Gastroesophageal sphincter (tissue), 4 donors: ENCODE measurements at regions not wholly inside any gene's neighbourhood (a gene's known extent, or its start where the extent isn't known, plus 50 kb on each side); places are given as distances from the start of the nearest gene placed in this dataset.

Source experiments
- ATAC-seq: fragments of 150-250 bp; one replicate; pipeline ENCODE4 v1.9.1; 2016; ENCODE audit warnings: mild to moderate bottlenecking, moderate library complexity
- H3K27ac ChIP-seq, 4 donors: fragments of 200-600 bp; sonication (generic) in 3 of 4; 1 replicate in 3 of 4; 2 replicates in 1 of 4; pipeline ENCODE4 v1.5.1; 2016 to 2019
- H3K27me3 ChIP-seq: fragments of 200-600 bp; sonication (generic); one replicate; pipeline ENCODE4 v1.5.1; 2019
- H3K36me3 ChIP-seq, 2 donors: fragments of 200-600 bp; sonication (generic); one replicate each; pipeline ENCODE4 v1.5.1; 2019; ENCODE audit warnings: control low read depth in 1 of 2
- H3K4me1 ChIP-seq, 3 donors: fragments of 200-600 bp; sonication (generic); 1 replicate in 2 of 3; 2 replicates in 1 of 3; pipeline ENCODE4 v1.5.1; 2016 to 2019; ENCODE audit warnings: control low read depth in 2 of 3
- H3K4me3 ChIP-seq, 2 donors: fragments of 200-600 bp; sonication (generic); one replicate each; pipeline ENCODE4 v1.5.1; 2019; ENCODE audit warnings: mild to moderate bottlenecking in 1 of 2, moderate library complexity in 1 of 2
- H3K9me3 ChIP-seq, 3 donors: fragments of 200-600 bp; sonication (generic); one replicate each; pipeline ENCODE4 v1.5.1; 2017 to 2019; ENCODE audit warnings: control low read depth in 2 of 3
- EP300 ChIP-seq: sonication (generic); formaldehyde crosslinking; IDR thresholded peaks from one replicate; pipeline ENCODE4 v1.6.1; 2017; ENCODE audit warnings: antibody characterized with exemption, mild to moderate bottlenecking
- POLR2A ChIP-seq, 2 donors: fragments of 450-650 bp; IDR thresholded peaks; one replicate each; pipeline ENCODE4 v1.6.1; 2017; ENCODE audit warnings: antibody characterized with exemption in 2 of 2, mild to moderate bottlenecking in 2 of 2, moderate library complexity in 1 of 2
- POLR2AphosphoS5 ChIP-seq: sonication (generic); formaldehyde crosslinking; IDR thresholded peaks from one replicate; pipeline ENCODE4 v1.6.1; 2017; ENCODE audit warnings: antibody characterized with exemption
- WGBS, 2 donors: methylation state at CpG; one replicate each; pipeline ENCODE4 v1.1.5; 2018; ENCODE audit warnings: low coverage in 1 of 2; 5-methylcytosine and 5-hydroxymethylcytosine counted together
- TF ChIP-seq, protein P1 (sequence below), 4 experiments: fragments of 200-600 bp in 2 of 4; fragments of 450-650 bp in 2 of 4; sonication (generic) in 1 of 4; IDR thresholded peaks; one replicate each; pipeline ENCODE4 v1.5.1; 2017 to 2019; ENCODE audit warnings: antibody characterized with exemption in 4 of 4, mild to moderate bottlenecking in 2 of 4, moderate library complexity in 2 of 4

GRCh38 chr2:195364015-195364965 is 292.7 kb upstream of the SLC39A10 start:
- no peaks in the 10 kb centered on the region for H3K9me3 ChIP-seq
- no peak for ATAC-seq
- peaks cover 0 to 2% (median 0%) of the 10 kb centered on the region in 3 donors for H3K4me1 ChIP-seq
- no peaks in the 10 kb centered on the region for H3K36me3 ChIP-seq
- no peak overlapping the region for H3K27ac ChIP-seq
- 50 to 60% methylated on average over 4 to 5 of the region's 5 CpGs for WGBS, 2 donors
- TF ChIP-seq POLR2A (IDR thresholded peaks at IDR 0.05) (no peak), EP300 (no peak), POLR2AphosphoS5 (no peak)
- TF ChIP-seq, protein P1, sequence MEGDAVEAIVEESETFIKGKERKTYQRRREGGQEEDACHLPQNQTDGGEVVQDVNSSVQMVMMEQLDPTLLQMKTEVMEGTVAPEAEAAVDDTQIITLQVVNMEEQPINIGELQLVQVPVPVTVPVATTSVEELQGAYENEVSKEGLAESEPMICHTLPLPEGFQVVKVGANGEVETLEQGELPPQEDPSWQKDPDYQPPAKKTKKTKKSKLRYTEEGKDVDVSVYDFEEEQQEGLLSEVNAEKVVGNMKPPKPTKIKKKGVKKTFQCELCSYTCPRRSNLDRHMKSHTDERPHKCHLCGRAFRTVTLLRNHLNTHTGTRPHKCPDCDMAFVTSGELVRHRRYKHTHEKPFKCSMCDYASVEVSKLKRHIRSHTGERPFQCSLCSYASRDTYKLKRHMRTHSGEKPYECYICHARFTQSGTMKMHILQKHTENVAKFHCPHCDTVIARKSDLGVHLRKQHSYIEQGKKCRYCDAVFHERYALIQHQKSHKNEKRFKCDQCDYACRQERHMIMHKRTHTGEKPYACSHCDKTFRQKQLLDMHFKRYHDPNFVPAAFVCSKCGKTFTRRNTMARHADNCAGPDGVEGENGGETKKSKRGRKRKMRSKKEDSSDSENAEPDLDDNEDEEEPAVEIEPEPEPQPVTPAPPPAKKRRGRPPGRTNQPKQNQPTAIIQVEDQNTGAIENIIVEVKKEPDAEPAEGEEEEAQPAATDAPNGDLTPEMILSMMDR (IDR thresholded peaks at IDR 0.05) = no peak
- H3K4me3 ChIP-seq = no peak overlapping the region
- H3K27me3 ChIP-seq = no peaks in the 10 kb centered on the region

GRCh38 chr2:195363496-195363895 is 293.5 kb upstream of the SLC39A10 start:
- H3K9me3 ChIP-seq = no peaks in the 10 kb centered on the region
- no peak overlapping the region for H3K27ac ChIP-seq
- ATAC-seq = no peak
- H3K4me1 ChIP-seq = peaks cover 0 to 4% (median 2%) of the 10 kb centered on the region in 3 donors
- TF ChIP-seq, protein P1 (IDR thresholded peaks at IDR 0.05) = no peak
- no peak for TF ChIP-seq POLR2A (IDR thresholded peaks at IDR 0.05)
- no peak for TF ChIP-seq POLR2AphosphoS5
- TF ChIP-seq EP300 = no peak
- H3K4me3 ChIP-seq = no peak overlapping the region
- no peaks in the 10 kb centered on the region for H3K36me3 ChIP-seq
- 85 to 89% methylated on average over 1 of the region's 1 CpG for WGBS, 2 donors
- no peaks in the 10 kb centered on the region for H3K27me3 ChIP-seq

- WGBS, 2 donors = 39 to 80% methylated on average over 1 of the region's 1 CpG
- no peak for ATAC-seq
- H3K9me3 ChIP-seq = peaks cover 0 to 7% (median 0%) of the 10 kb centered on the region in 3 donors
These were observed 296.8 kb upstream of the SLC39A10 start for GRCh38 chr2:195360242-195360641.

GRCh38 chr2:195359043-195359735 is 297.8 kb upstream of the SLC39A10 start:
- ATAC-seq = no peak
- H3K27ac ChIP-seq = no peak overlapping the region
- no peaks in the 10 kb centered on the region for H3K27me3 ChIP-seq
- TF ChIP-seq POLR2A (IDR thresholded peaks at IDR 0.05) (no peak), EP300 (no peak), POLR2AphosphoS5 (no peak)
- TF ChIP-seq, protein P1 (IDR thresholded peaks at IDR 0.05) = no peak
- no peak overlapping the region for H3K4me3 ChIP-seq
- 46 to 51% methylated on average over 7 of the region's 7 CpGs for WGBS, 2 donors
- H3K9me3 ChIP-seq = peaks cover 0 to 7% (median 0%) of the 10 kb centered on the region in 3 donors
- no peaks in the 10 kb centered on the region for H3K36me3 ChIP-seq
- H3K4me1 ChIP-seq = peaks cover 0 to 8% (median 0%) of the 10 kb centered on the region in 3 donors

More at GRCh38 chr2:195360242-195360641, 296.8 kb upstream of the SLC39A10 start:
- Histone ChIP-seq H3K27ac (no peak overlapping the region), H3K27me3 (no peaks in the 10 kb centered on the region), H3K4me3 (no peak overlapping the region), H3K36me3 (no peaks in the 10 kb centered on the region), H3K4me1 (peaks cover 0 to 8% (median 2%) of the 10 kb centered on the region in 3 donors)
- TF ChIP-seq, protein P1 (IDR thresholded peaks at IDR 0.05) = no peak
- TF ChIP-seq POLR2A (IDR thresholded peaks at IDR 0.05) (no peak), EP300 (no peak), POLR2AphosphoS5 (no peak)
